Cerebellar cortex (tissue), 1 donor: ENCODE measurements at regions not wholly inside any gene's neighbourhood (a gene's known extent, or its start where the extent isn't known, plus 50 kb on each side); places are given as distances from the start of the nearest gene placed in this dataset.
"Not testable (repeated sequence)": the region's sequence is repeated elsewhere in the genome, so short reads cannot be mapped to it uniquely, and the experiment has no call there.

Experiments used
- DNase-seq: peaks from one replicate; pipeline ENCODE4 v3.0.0-alpha.2; 2015; ENCODE audit warnings: low spot score

- DNase-seq: no peak
Observed at GRCh38 chr3:188000361-188000861, 153.5 kb upstream of the LPP start.

GRCh38 chr3:188001093-188001492 is 152.9 kb upstream of the LPP start:
- no peak for DNase-seq

GRCh38 chr3:188001926-188002325 is 152.0 kb upstream of the LPP start:
- no peak for DNase-seq

- DNase-seq: no peak
Observed at GRCh38 chr3:188002626-188003138, 151.3 kb upstream of the LPP start.

DNA sequence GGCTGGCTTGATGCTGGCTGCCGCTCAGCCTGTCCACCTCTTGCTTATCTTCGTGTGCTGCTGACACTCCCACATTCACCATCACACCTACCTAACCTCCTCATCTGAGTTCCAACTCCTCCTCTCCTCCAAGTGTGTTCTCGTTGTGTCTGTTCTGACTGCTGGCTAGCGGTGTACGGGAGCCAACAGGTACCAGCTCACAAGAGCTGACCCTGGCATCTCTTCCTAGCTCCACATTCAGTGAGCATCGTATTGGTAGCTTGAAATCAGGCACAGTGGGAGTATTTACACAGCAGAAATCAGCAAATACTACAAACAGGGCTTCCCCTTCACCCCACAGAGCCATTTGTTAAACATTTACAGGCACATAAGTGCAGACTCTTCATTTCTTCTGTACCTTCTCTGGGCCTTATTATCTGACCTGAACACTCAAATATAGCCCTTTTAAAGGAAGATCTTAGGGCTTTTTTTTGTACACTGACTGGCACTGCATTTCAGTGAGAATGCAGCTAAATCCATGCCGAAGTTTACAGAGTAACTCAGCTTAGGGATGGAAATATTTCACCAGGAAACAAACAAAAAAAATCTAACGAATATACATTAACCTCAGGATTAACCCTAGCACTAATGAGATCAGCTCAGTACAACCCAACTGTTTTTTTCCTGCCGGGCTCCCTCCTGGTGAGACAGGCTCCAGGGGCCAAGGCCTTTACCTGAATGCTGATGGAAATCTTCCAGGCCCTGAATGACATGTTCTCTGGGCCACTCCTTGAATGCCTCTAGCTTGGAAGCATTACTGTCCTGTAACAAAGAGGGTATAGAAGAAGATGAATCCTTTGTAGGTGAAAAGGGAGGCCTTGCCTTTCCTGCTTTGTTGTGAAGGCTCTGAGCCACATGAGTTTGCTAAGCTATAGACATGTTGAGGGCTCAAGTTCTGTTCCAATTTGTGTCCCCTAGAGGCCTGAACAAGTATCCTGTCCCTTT is 150.5 kb upstream of the LPP start:
- peak; percentile 67 for DNase-seq

- DNase-seq: peak; percentile 96
Observed at GRCh38 chr3:188006726-188007393, 147.1 kb upstream of the LPP start.

DNA sequence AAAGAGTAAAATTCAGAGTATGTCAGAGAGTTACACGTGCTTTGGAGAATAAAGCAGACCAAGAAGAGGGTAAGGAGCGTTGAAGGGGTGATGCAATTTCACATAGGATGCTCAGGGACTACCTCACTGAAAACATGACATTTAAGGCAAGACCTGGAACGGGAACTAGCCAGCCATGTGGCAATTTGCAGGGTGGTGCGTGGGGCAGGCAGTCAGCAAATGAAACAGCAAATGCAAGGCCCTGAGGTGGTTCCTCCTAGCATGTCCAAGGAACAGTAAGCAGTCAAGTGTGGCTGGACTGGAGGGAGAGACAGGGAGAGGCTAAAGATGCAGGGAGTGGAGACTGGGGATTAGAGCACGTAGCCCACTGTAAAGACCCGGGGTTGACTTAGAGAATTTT is 146.1 kb upstream of the LPP start:
- no peak for DNase-seq

DNA sequence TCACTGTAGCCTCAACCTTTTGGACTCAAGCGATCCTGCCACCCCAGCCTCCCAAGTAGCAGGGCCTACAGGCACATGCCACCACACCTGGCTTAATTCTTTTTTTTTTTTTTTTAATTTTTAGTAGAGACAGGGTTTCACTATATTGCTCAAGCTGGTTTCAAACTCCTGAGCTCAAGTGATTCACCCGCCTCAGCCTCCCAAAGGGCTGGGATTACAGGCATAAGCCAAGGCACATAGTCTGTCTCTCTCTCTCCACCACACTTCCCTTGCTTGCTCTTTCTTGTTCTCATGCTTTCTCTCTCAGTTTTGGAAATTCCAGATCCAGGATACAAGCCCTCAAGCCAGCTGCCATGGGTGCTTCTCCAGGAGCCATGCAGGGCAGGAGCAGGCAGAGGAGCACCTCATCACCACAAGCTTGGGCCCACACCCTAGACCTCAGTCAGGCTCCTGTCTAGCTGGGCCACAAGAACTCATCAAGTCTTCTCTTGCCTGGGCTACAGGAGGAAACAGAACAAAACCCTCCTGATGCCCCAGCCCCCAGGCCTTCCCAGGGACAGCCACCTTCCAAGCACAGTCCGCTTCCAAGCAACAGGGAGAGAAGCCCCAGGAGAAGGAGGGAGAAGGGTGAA is 145.3 kb upstream of the LPP start:
- no peak for DNase-seq

DNA sequence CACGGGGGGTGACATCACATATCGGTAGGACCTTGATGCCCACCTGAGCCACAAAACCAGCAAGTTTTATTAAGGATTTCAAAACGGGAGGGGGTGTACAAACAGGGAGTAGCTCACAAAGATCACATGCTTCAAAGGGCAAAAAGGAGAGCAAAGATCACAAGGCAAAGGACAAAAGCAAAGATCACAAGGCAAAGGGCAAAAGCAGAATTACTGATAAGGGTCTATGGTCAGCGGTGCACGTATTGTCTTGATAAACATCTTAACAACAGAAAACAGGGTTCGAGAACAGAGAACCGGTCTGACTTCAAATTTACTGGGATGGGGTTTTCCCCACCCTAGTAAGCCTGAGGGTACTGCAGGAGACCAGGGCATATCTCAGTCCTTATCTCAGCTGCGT is 143.5 kb upstream of the LPP start:
- DNase-seq: no peak

DNA sequence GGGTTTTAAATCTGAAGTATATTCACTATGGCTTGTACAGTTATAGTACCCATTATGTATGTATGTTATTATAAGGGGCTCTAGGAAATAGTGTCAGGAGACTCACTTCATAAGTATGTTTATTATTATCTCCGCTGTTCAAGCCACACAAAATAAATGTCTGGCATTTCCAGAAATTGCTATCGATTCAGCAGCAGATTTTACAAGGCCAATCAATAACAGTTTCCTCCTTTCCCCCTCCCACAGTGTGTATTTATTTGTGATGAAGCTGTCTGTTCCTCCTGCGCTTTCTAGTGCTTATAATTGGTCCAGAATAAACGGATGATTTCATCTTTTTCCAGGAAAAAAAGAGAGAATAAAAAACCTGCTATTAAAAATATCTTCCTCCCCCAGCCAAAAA is 134.2 kb upstream of the LPP start:
- no peak for DNase-seq

DNA sequence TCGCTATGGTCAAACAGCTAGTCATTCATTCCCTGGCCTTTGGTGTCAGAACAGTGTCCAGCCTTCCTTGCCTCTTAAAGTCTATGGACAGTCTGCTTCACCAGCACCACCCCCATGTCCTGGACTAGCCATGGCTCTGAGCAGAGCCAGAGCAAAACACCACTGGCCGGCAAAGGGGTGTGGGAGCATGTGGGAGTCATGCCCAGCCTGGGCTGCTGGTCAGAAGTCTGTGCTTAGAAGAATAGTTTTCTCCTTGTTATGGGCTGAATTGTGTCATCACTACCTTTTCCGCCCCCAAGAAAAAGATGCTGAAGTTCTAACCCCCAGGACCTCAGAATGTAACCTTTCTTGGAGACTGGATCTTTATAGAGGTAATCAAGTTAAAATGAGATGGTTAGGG is 132.9 kb upstream of the LPP start:
- DNase-seq: no peak

DNA sequence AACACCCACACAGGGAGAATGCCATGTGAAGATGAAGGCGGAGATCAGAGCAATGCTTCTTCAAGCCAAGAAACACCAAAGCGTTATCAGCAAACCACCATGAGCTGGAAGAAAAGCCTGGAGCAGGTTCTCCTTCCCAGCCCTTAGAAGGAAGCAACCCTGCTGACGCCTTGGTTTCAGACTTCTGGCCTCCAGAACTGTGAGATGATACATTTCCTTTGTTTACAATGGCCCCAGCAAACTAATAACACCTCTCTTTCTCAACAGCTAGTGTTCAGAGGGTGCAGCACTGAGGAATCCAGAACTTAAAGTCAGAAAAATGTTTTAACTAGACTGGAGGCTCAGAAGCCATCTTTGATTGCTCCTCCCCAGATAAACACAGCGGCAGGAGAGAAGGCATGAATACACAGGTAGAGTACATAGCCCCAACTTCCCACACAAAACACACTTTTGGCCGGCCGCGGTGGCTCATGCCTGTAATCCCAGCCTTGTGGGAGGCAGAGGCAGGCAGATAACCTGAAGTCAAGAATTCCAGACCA is 132.4 kb upstream of the LPP start:
- DNase-seq: no peak

DNA sequence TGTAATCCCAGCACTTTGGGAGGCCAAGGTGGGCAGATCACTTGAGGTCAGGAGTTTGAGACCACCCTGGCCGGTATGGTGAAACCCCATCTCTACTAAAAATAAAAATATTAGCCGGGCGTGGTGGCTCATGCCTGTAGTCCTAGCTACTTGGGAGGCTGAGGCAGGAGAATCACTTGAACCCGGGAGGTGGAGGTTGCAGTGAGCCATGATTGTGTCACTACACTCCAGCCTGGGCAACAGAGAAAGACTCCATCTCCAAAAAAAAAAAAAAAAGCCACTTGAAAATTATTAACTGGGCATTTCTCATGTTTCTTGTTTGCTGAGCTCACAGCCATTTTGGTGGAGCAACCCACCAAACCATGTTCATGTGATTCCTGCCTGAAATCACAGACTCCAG is 131.1 kb upstream of the LPP start:
- not testable (repeated sequence) for DNase-seq

DNA sequence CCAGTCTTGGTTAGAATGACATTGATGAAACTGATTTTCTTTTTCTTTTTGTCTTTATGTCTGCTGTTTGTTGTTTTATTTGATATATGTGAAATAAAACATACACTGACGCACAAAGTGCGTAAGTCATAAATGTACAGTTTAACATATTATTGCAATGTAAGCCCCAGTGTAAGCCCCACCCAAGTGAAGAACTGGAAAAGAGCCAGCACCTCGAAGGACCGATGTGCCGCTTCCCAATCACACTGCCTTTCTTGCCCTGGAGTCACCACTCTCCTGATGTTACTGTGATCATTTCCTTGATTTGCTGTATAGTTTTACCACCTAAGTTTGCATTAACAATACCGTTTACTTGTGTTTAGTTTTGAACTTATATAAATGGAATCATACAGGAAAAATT is 128.4 kb upstream of the LPP start:
- DNase-seq: no peak

DNA sequence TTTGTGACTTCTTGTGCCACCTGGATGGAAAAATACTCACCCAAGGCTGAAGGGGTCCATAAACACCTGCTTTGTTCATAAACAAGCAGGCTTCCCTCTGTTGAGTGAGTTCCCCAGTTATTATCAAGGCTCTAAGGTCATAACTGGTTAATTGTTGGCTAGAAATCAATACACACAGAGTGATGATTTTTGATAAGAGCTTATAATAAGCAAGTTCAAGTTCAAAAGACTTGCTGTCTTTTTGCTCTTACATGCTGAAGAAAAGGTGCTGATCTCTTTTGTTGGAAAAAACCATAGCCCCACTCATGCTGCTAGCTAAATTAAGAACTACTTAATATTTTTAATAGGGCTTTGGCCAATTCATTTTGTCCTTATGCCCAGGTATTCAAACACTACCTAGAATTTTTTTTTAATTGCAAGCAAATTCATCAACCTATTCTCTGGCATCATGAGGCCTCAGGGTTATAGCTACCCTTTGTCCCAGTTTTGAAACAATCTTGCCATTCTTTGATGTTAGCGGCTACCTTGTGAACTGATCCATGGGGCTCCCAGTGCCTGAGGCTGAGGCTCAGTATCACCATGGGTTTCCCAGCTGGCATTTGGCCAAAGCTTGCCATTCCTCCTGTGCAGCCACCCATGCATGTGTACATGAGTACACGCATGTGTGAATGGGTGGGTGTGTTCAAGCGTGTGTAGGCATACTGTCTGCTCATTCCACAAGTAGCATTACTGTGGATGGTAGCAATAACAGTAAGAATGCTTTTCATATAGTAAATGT is 127.6 kb upstream of the LPP start:
- DNase-seq: no peak

DNA sequence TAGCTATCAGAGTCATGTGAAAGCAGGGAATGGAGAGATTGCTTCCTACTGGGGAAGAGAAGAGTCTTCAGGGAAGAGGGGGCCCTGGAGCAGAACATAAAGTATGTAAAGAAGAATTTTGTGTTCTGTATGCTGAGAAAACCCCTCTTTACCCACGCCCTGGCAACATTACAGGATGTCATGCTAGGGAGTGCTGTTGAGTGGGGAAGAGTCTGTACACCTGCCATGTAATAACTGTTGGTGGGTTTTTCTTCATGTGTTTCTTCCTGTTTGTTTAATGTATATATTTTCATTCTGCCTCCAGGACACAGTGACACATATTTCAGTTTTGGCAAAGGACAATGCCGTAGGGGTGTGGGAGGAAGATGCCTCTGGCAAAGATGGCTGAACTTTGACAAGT is 122.8 kb upstream of the LPP start:
- no peak for DNase-seq

DNA sequence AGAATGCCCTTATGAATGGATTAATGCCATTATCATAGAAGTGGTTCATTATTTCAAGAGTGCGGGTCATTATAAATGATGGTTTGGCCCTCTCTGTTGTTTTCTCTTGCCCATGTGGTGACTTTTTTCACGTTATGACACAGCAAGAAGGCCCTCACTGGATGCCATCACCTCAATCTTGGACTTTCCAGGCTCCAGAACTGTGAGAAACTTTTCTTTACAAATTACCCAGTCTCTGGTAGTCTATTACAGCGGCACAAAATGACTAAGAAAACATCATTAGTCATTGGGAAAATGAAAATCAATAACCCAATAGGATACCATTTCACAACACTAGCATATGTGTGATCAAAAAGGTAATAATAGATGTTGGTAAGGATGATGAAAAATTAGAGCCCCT is 119.0 kb upstream of the LPP start:
- no peak for DNase-seq

DNA sequence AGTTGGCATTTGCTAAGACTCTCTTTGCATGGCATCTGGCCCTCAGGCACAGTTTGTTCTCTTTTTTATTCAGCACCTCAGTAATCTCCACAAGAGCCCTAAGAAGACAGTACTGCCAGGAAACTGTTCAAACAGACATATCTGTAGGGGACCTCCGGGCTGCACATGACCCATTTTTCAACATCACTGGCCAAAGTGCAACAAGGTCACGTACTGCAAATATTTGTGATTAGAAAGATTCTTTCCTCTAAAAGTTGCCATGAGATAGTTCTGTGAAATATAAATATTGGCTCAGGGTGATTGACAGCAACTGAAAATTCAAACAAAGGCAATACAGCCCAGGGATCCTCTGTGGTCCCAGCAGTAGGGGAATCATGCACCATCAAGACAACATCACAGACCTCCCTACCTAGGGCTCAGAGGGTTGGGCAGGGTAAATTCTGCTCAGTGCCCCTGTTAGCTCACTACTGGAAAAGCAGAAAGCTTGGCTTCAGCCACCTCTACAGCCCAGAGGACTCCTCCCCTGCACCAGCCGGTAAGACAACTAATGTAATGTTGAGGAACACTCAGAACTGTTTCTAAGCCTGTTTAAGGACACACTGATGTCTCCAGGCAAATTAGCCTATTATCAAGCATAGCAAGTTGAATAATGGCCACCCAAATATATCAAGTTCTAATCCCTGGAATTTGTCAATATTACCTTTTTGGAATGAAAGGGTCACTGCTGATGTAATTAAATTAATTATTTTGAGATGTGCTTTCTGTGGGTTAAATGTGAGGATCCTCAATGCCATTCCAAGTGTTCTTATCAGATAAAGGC is 117.4 kb upstream of the LPP start:
- DNase-seq: peak; percentile 69

- peak; percentile 68 for DNase-seq
Observed at GRCh38 chr3:188037195-188037718, 116.7 kb upstream of the LPP start.

GRCh38 chr3:188037965-188038581 is 115.9 kb upstream of the LPP start:
- no peak for DNase-seq
